ENCODE measurements at regions not wholly inside any gene's neighbourhood (a gene's known extent, or its start where the extent isn't known, plus 50 kb on each side); places are given as distances from the start of the nearest gene placed in this dataset.

DNA sequence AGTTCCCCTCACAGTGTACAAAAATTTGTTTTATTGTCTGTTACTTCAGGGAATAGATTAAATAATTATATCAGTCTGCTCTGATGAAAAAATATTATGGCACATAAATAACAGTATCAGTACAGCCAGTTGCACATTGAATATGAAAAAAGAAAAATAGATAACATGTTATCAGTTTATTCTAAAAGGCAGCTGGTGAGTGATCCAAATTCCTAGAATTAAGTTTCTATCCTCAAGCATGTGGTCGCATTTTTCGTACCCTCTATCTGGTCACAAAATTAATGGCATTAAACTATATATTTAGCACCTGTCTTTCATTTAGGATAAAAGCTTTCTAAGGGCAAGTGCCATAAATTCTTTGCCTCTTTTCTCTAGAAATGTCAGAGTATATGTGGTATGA, 944.8 kb upstream of the PCDH9 start:
- TF ChIP-seq, protein P1, sequence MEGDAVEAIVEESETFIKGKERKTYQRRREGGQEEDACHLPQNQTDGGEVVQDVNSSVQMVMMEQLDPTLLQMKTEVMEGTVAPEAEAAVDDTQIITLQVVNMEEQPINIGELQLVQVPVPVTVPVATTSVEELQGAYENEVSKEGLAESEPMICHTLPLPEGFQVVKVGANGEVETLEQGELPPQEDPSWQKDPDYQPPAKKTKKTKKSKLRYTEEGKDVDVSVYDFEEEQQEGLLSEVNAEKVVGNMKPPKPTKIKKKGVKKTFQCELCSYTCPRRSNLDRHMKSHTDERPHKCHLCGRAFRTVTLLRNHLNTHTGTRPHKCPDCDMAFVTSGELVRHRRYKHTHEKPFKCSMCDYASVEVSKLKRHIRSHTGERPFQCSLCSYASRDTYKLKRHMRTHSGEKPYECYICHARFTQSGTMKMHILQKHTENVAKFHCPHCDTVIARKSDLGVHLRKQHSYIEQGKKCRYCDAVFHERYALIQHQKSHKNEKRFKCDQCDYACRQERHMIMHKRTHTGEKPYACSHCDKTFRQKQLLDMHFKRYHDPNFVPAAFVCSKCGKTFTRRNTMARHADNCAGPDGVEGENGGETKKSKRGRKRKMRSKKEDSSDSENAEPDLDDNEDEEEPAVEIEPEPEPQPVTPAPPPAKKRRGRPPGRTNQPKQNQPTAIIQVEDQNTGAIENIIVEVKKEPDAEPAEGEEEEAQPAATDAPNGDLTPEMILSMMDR (IDR thresholded peaks at IDR 0.05; ENCODE audit: insufficient read depth, low read length) = no peak
- TF ChIP-seq POLR2AphosphoS5 (IDR thresholded peaks at IDR 0.05; ENCODE audit: low read depth) = no peak

All from HL-60 (cell line).